ENCODE measurements at regions not wholly inside any gene's neighbourhood (a gene's known extent, or its start where the extent isn't known, plus 50 kb on each side); places are given as distances from the start of the nearest gene placed in this dataset.

GRCh38 chr14:35474323-35474722 lies 59.6 kb upstream of the INSM2 start:
- TF ChIP-seq CBFB (CRISPR knock-in tag; IDR thresholded peaks at IDR 0.05), result no peak
- no peak for TF ChIP-seq POLR2AphosphoS5 (IDR thresholded peaks at IDR 0.05; ENCODE audit: low read depth, low read length)
